ENCODE measurements at regions not wholly inside any gene's neighbourhood (a gene's known extent, or its start where the extent isn't known, plus 50 kb on each side); places are given as distances from the start of the nearest gene placed in this dataset.
A peak's percentile ranks its signal among the peaks of the same experiment; 100 is the strongest.

DNA sequence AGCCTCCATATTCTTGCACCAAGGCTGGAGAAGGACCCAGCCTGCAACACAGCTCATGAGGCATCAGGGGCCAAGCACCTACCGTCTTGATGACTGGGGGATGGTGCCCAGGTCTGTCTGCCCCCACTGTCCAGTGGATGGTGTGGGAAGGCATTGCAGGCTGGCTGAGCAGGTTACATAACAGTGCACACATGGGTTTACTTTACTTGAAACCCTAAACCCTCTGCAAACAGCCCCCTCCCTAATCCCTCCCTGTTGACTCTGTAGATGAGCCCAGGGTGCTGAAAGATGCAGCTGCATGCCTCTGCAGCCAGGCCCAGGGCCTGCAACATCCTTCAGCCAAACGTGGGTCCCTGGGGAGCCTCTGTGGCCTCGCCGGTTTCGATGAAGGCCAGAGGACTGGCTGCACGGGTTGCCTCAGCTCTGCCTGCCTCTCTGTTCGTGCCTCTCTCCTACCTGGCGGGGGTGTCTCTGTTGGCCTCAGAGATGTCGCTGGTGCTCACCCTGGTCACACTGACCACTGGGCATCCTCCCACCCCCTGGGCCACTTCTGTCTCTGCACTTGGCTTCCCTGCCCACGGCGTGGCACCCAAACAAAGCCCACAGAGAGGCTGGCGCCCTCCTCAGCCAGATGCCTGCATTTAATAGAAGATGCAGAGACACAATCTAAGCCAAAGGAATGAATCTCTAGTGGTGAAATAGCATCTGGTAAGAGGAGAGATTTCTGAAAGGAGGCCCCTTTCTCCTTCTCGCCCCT is 95.1 kb downstream of the METRNL start:
- TF ChIP-seq, protein P1, sequence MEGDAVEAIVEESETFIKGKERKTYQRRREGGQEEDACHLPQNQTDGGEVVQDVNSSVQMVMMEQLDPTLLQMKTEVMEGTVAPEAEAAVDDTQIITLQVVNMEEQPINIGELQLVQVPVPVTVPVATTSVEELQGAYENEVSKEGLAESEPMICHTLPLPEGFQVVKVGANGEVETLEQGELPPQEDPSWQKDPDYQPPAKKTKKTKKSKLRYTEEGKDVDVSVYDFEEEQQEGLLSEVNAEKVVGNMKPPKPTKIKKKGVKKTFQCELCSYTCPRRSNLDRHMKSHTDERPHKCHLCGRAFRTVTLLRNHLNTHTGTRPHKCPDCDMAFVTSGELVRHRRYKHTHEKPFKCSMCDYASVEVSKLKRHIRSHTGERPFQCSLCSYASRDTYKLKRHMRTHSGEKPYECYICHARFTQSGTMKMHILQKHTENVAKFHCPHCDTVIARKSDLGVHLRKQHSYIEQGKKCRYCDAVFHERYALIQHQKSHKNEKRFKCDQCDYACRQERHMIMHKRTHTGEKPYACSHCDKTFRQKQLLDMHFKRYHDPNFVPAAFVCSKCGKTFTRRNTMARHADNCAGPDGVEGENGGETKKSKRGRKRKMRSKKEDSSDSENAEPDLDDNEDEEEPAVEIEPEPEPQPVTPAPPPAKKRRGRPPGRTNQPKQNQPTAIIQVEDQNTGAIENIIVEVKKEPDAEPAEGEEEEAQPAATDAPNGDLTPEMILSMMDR (IDR thresholded peaks at IDR 0.05; ENCODE audit: low read depth, low read length) = peak; percentile 7
- no peak for TF ChIP-seq MYC (IDR thresholded peaks at IDR 0.05; ENCODE audit: low read depth, low read length)
- TF ChIP-seq POLR2A (IDR thresholded peaks at IDR 0.05; ENCODE audit: extremely low read depth, insufficient read length) = no peak
